ENCODE measurements at regions not wholly inside any gene's neighbourhood (a gene's known extent, or its start where the extent isn't known, plus 50 kb on each side); places are given as distances from the start of the nearest gene placed in this dataset.
A peak's percentile ranks its signal among the peaks of the same experiment; 100 is the strongest.

GRCh38 chr4:43999669-44000068, 448.9 kb downstream of the KCTD8 start:
- no peak for DNase-seq

GRCh38 chr4:44002368-44002767, 446.2 kb downstream of the KCTD8 start:
- DNase-seq: no peak

- DNase-seq: peak; percentile 1
These were observed 431.8 kb downstream of the KCTD8 start for GRCh38 chr4:44016570-44017421.

GRCh38 chr4:44017422-44017739, 431.2 kb downstream of the KCTD8 start:
- DNase-seq: no peak

GRCh38 chr4:44019721-44020120, 428.9 kb downstream of the KCTD8 start:
- DNase-seq: no peak

- no peak for DNase-seq
These were observed 423.1 kb downstream of the KCTD8 start for GRCh38 chr4:44025376-44026020.

GRCh38 chr4:44038811-44039210, 409.8 kb downstream of the KCTD8 start:
- no peak for DNase-seq

GRCh38 chr4:44046491-44046890, 402.1 kb downstream of the KCTD8 start:
- DNase-seq: no peak

GRCh38 chr4:44056721-44057151, 391.9 kb downstream of the KCTD8 start:
- no peak for DNase-seq

- no peak for DNase-seq
These were observed 377.8 kb downstream of the KCTD8 start for GRCh38 chr4:44070843-44071242.

GRCh38 chr4:44071959-44072955, 376.4 kb downstream of the KCTD8 start:
- no peak for DNase-seq

- DNase-seq: no peak
These were observed 361.9 kb downstream of the KCTD8 start for GRCh38 chr4:44086753-44087152.

- DNase-seq: no peak
These were observed 355.2 kb downstream of the KCTD8 start for GRCh38 chr4:44093390-44093789.

GRCh38 chr4:44098973-44099372, 349.6 kb downstream of the KCTD8 start:
- no peak for DNase-seq

- DNase-seq: no peak
These were observed 348.2 kb downstream of the KCTD8 start for GRCh38 chr4:44100456-44100855.

GRCh38 chr4:44118971-44119680, 329.5 kb downstream of the KCTD8 start:
- DNase-seq: no peak

GRCh38 chr4:44120646-44121045, 328.0 kb downstream of the KCTD8 start:
- no peak for DNase-seq

- DNase-seq: no peak
These were observed 327.4 kb downstream of the KCTD8 start for GRCh38 chr4:44121210-44121609.

All from NCI-H2107 (cell line).